Right atrium auricular region (tissue), 2 donors: ENCODE measurements at regions not wholly inside any gene's neighbourhood (a gene's known extent, or its start where the extent isn't known, plus 50 kb on each side); places are given as distances from the start of the nearest gene placed in this dataset.

Experiments
- DNase-seq: peaks from one replicate; pipeline ENCODE4 v3.0.0-alpha.2; 2019; ENCODE audit warnings: low spot score
- H3K27ac ChIP-seq, 2 donors: fragments of 200-600 bp; sonication (generic); 1 replicate in 1 of 2; 2 replicates in 1 of 2; pipeline ENCODE4 v1.5.1; 2016 to 2019
- H3K27me3 ChIP-seq, 2 donors: fragments of 200-600 bp; sonication (generic); one replicate each; pipeline versions ENCODE4 v1.5.1 to v1.6.0; 2017 to 2019
- H3K36me3 ChIP-seq: fragments of 200-600 bp; sonication (generic); one replicate; pipeline ENCODE4 v1.5.1; 2016
- H3K4me1 ChIP-seq, 2 donors: fragments of 200-600 bp; sonication (generic); one replicate each; pipeline versions ENCODE4 v1.5.1 to v1.6.0; 2017 to 2019
- H3K4me3 ChIP-seq, 2 donors: fragments of 200-600 bp; sonication (generic); 1 replicate in 1 of 2; 2 replicates in 1 of 2; pipeline ENCODE4 v1.5.1; 2017 to 2019; ENCODE audit warnings: mild to moderate bottlenecking in 1 of 2, moderate library complexity in 1 of 2
- H3K9me3 ChIP-seq, 2 donors: fragments of 200-600 bp; sonication (generic); one replicate each; pipeline ENCODE4 v1.5.1; 2019
- CTCF ChIP-seq, 2 donors: fragments of 200-600 bp; sonication (generic); IDR thresholded peaks; one replicate each; pipeline ENCODE4 v1.5.1; 2019; ENCODE audit warnings: antibody characterized with exemption in 2 of 2

DNA sequence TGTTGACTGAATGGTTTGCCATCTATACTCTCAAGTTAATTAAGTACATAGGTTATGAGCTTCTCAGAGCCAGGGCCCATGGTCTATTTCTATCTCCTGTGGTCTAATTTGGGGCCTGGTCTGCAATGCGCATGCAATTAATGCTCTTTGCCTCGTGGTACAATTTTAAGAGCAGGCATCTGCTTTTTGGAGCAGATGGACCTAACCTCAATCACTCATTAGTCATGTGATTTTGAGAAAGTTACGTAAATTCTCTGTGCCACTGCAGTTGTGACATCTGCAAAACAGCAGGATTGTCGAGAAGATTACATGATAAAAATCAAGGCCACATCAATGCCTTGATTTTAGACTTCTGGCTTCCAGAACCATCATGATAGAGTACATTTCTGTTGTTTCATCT is 543.7 kb upstream of the ADAMTS9 start:
- H3K27ac ChIP-seq, result no peak overlapping the region
- no peak overlapping the region for H3K4me3 ChIP-seq
- H3K27me3 ChIP-seq, result no peaks in the 10 kb centered on the region
- DNase-seq, result no peak
- no peaks in the 10 kb centered on the region for H3K36me3 ChIP-seq
- TF ChIP-seq CTCF (IDR thresholded peaks at IDR 0.05), result no peak
- H3K9me3 ChIP-seq, result no peaks in the 10 kb centered on the region
- no peaks in the 10 kb centered on the region for H3K4me1 ChIP-seq

GRCh38 chr3:65230261-65231139 is 542.7 kb upstream of the ADAMTS9 start:
- Histone ChIP-seq H3K9me3 (no peaks in the 10 kb centered on the region), H3K27me3 (no peaks in the 10 kb centered on the region), H3K36me3 (no peaks in the 10 kb centered on the region), H3K4me3 (no peak overlapping the region), H3K4me1 (no peaks in the 10 kb centered on the region), H3K27ac (no peak overlapping the region)
- no peak for DNase-seq
- no peak for TF ChIP-seq CTCF (IDR thresholded peaks at IDR 0.05)

- H3K27me3 ChIP-seq, result no peaks in the 10 kb centered on the region
- H3K9me3 ChIP-seq, result no peaks in the 10 kb centered on the region
- no peak for TF ChIP-seq CTCF (IDR thresholded peaks at IDR 0.05)
- no peak overlapping the region for H3K27ac ChIP-seq
- no peaks in the 10 kb centered on the region for H3K4me1 ChIP-seq
- DNase-seq, result no peak
- H3K36me3 ChIP-seq, result no peaks in the 10 kb centered on the region
- no peak overlapping the region for H3K4me3 ChIP-seq
Measured at GRCh38 chr3:65226287-65226686, 538.5 kb upstream of the ADAMTS9 start.

DNA sequence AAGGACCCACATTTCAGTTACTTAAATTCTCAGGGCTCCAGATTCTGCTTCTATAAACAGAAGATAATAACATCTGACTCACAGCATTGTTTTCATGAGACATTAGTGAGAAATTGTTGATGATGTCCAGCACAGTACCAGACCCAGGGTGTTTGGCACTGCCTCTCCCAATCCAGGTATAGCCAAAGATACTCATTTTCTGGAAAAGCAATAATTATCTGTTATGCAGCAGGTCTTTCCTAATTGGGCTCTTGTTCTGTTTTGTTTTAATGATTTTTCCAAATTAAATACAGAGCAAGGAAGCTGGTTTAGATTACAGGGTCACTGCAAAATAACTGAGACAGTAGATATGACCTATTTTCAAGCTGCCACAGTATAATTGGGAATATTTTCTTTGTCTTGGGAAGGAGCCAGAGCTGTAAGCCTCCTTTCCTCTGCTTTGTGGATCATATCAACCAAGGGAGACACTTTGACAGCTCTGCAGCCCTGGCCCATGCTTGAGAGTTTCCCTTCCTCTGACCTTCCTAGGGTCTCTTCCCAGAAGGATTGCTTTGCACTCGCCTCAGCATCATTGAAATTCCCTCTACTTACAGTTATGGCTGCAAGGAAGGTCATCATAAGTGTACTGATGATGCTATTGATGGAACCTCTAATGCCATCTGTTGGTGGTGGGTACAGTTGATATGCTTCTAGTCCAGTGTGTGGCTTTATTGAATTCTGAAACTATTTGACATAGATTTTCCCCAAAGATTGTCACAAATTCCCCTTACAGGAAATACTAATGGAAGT is 522.4 kb upstream of the ADAMTS9 start:
- TF ChIP-seq CTCF (IDR thresholded peaks at IDR 0.05), result no peak

DNA sequence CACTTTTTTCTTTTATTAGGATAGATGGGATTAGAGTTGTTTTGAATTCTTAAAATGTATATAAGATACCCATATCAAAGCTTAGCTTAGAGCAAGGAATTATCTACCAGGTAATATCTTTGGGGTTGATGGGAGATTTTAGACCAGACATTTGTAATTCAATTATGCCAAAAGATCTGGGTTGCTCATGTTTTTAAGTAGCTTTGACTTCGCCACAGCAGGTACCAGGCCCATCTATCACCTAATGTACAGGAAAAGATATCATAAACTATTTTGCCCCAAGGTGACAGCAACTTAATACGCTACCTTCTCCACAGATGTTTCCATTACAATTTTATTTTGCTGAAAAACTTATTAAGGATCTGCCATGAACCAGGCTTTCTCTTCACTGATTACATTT is 514.6 kb upstream of the ADAMTS9 start:
- H3K4me3 ChIP-seq, result no peak overlapping the region
- no peak for TF ChIP-seq CTCF (IDR thresholded peaks at IDR 0.05)

More for the DNA sequence above, 522.4 kb upstream of the ADAMTS9 start:
- Histone ChIP-seq H3K27me3 (no peaks in the 10 kb centered on the region), H3K4me3 (no peak overlapping the region), H3K27ac (no peak overlapping the region), H3K9me3 (no peaks in the 10 kb centered on the region), H3K4me1 (no peaks in the 10 kb centered on the region), H3K36me3 (no peaks in the 10 kb centered on the region)
- no peak for DNase-seq

More for the DNA sequence above, 514.6 kb upstream of the ADAMTS9 start:
- DNase-seq, result no peak
- Histone ChIP-seq H3K4me1 (no peaks in the 10 kb centered on the region), H3K9me3 (no peaks in the 10 kb centered on the region), H3K36me3 (no peaks in the 10 kb centered on the region), H3K27me3 (no peaks in the 10 kb centered on the region), H3K27ac (no peak overlapping the region)
